ENCODE measurements at regions not wholly inside any gene's neighbourhood (a gene's known extent, or its start where the extent isn't known, plus 50 kb on each side); places are given as distances from the start of the nearest gene placed in this dataset.

DNA sequence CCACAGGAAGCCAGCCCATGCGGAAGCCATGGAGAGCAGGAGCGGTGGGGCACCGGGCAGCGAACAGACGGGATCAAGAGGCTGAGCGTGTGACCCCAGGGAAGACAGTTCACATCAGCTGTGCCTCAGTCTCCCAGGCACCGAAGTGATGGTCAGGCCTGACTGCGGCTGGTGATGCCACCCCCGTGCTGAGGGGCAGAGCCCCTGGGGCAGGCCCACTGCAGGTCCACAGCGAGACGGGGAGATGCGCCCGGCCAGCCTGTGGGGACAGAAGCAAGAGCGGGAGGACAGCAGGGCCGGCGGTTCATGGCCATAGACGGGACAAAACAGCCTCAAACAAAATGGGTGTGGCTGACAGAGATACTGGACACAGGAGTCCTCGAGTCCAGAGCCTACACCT lies 93.8 kb downstream of the RIPK4 start:
- TF ChIP-seq, protein P1, sequence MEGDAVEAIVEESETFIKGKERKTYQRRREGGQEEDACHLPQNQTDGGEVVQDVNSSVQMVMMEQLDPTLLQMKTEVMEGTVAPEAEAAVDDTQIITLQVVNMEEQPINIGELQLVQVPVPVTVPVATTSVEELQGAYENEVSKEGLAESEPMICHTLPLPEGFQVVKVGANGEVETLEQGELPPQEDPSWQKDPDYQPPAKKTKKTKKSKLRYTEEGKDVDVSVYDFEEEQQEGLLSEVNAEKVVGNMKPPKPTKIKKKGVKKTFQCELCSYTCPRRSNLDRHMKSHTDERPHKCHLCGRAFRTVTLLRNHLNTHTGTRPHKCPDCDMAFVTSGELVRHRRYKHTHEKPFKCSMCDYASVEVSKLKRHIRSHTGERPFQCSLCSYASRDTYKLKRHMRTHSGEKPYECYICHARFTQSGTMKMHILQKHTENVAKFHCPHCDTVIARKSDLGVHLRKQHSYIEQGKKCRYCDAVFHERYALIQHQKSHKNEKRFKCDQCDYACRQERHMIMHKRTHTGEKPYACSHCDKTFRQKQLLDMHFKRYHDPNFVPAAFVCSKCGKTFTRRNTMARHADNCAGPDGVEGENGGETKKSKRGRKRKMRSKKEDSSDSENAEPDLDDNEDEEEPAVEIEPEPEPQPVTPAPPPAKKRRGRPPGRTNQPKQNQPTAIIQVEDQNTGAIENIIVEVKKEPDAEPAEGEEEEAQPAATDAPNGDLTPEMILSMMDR (IDR thresholded peaks at IDR 0.05), result no peak
- TF ChIP-seq ZFX (IDR thresholded peaks at IDR 0.05; ENCODE audit: borderline replicate concordance), result no peak
